IPS DF 6.9 (cell line): ENCODE measurements at regions not wholly inside any gene's neighbourhood (a gene's known extent, or its start where the extent isn't known, plus 50 kb on each side); places are given as distances from the start of the nearest gene placed in this dataset.

Experiments
- DNase-seq: peaks from one replicate; pipeline ENCODE4 v3.0.0-alpha.2; 2013; ENCODE audit warnings: low read depth, low spot score
- H3K27ac ChIP-seq: one replicate; pipeline ENCODE4 v1.5.1; 2013; ENCODE audit warnings: low read length, control low read depth
- H3K27me3 ChIP-seq: 2 replicates; pipeline ENCODE4 v1.6.1; 2013; ENCODE audit warnings: mild to moderate bottlenecking, low read length; ENCODE audit not compliant: control insufficient read depth, insufficient read depth
- H3K36me3 ChIP-seq: 2 replicates; pipeline ENCODE4 v1.6.1; 2013; ENCODE audit warnings: low read length; ENCODE audit not compliant: control insufficient read depth, insufficient read depth
- H3K4me1 ChIP-seq: 2 replicates; pipeline ENCODE4 v1.6.1; 2013; ENCODE audit warnings: low read length; ENCODE audit not compliant: control insufficient read depth, insufficient read depth
- H3K4me3 ChIP-seq: 2 replicates; pipeline ENCODE4 v1.5.1; 2013; ENCODE audit warnings: mild to moderate bottlenecking, low read length
- H3K9me3 ChIP-seq: 2 replicates; pipeline ENCODE4 v1.6.1; 2013; ENCODE audit warnings: low read length, inconsistent platforms; ENCODE audit not compliant: control insufficient read depth, insufficient read depth
- whole genome bisulfite sequencing: extraction: QIAGEN DNeasy Blood & Tissue Kit; methylation state at CpG from one replicate; pipeline ENCODE4 v1.1.7; 2013; ENCODE audit warnings: mixed read lengths, missing lambda C conversion rate; ENCODE audit not compliant: insufficient read length, insufficient coverage; 5-methylcytosine and 5-hydroxymethylcytosine counted together

DNA sequence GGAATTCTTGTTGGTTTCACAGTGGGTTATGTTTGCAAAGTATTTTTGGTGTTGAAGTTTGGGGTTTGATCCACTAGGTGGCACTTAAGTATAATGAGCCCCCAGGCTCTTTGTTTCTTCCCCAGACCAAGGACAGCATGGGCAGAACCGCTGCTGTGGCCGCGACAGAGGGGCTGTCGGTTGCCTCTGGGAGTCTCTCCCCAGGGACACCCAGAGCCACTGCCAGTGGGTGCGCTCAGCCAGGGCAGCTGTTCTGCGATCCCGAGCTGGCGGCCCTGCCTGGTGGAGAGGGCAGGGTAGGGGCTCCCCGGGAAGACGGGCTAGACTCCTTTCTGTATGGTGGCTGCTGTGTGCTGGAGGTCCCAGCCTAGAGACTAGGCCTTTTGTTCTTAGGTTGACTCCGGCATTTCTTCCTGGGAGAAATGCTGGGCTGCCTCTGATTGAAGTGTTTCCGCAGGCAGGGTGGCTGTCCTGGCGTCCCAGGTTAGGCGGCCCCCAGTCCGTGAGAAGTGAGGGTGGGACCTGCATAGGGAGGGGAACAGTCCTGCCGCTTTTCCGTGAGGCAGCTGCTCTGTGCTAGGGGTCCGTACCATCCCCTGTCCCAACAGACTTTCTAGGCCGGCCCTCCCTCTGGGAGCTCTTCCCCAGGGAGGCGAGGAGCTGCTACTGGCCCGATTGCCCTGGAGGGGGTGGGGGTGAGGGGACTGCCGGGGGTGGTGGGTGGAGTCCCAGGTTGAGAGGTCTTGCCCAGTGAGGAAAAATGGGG is 253.1 kb upstream of the PELI2 start:
- WGBS = no CpG with 5 or more reads among the region's 22 CpGs
- no peaks in the 10 kb centered on the region for H3K27me3 ChIP-seq
- H3K4me3 ChIP-seq = no peak overlapping the region
- H3K4me1 ChIP-seq = no peaks in the 10 kb centered on the region
- H3K36me3 ChIP-seq = no peaks in the 10 kb centered on the region
- DNase-seq = no peak
- H3K9me3 ChIP-seq = no peaks in the 10 kb centered on the region
- H3K27ac ChIP-seq = no peak overlapping the region

DNA sequence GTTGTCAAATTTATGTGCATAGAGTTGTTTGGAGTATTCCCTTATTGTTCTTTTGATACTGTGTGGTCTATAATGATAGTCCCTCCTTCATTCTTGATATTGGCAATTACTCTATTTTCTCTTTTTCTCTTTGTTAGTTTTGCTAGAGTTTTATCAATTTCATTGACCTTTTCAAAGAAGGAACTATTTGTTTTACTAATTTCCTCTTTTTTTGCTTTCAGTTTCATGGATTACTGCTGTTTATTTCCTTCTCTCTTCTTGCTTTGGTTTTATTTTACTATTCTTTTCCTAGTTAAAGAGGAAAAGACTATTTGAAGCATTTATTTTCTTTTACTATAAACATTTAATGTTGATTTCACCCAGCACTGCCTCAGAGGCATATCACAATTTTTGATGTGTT is 250.9 kb upstream of the PELI2 start:
- Histone ChIP-seq H3K36me3 (no peaks in the 10 kb centered on the region), H3K4me3 (no peak overlapping the region), H3K4me1 (no peaks in the 10 kb centered on the region), H3K27me3 (no peaks in the 10 kb centered on the region), H3K27ac (no peak overlapping the region), H3K9me3 (no peaks in the 10 kb centered on the region)
- DNase-seq = no peak

DNA sequence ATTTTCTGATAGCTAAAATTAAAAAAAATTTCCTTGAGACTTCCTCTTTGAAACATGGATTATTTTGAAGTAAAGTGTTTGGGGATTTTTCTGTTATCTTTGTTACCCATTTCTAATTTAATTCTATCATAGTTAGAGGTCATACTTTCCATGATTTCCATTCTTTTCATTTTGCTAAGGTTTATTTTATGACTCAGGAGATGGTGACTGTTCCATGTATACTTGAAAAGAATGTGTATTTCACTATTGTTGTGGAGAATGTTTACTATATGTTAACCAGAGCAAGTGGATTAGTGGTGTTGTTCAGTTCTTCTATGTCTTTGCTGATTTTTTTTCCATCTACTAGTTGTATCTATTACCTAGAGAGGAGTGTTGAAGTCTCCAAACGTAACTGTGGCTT is 250.5 kb upstream of the PELI2 start:
- Histone ChIP-seq H3K36me3 (no peaks in the 10 kb centered on the region), H3K9me3 (no peaks in the 10 kb centered on the region), H3K4me3 (no peak overlapping the region), H3K27ac (no peak overlapping the region), H3K4me1 (no peaks in the 10 kb centered on the region), H3K27me3 (no peaks in the 10 kb centered on the region)
- no CpG with 5 or more reads among the region's 1 CpG for WGBS
- no peak for DNase-seq

DNA sequence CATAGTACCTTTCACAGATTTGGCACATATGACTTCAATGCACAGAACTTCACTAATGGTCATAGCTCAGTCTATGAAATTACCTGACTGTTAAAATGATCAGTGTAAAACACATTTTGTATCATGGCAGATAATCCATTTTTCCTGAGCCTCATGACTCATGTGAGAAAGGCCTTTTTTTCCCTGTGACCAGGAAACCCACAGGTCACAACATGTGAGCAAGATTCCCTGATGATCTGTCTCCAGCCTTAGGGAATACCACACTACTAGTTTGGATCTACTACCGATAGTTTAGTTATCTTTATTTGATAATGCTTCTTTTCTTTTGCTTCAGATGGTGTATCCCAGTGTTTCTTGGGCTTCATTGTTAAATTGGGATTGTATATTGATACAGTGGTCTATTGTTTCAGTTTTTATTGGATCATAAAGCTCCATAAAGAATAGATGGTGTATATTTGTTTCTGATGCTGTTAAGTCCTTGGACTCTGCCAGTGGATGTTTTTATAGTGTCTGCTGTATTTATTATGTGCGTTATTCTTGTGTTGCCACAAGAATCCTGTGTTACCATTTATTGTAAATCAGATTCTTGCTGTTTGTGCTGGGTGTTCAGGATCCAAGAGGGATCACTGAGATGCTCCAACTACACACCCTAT is 248.7 kb upstream of the PELI2 start:
- no peaks in the 10 kb centered on the region for H3K27me3 ChIP-seq
- no CpG with 5 or more reads among the region's 2 CpGs for WGBS
- no peak for DNase-seq
- no peaks in the 10 kb centered on the region for H3K9me3 ChIP-seq
- no peaks in the 10 kb centered on the region for H3K36me3 ChIP-seq
- H3K4me3 ChIP-seq = no peak overlapping the region
- H3K27ac ChIP-seq = no peak overlapping the region
- H3K4me1 ChIP-seq = no peaks in the 10 kb centered on the region

DNA sequence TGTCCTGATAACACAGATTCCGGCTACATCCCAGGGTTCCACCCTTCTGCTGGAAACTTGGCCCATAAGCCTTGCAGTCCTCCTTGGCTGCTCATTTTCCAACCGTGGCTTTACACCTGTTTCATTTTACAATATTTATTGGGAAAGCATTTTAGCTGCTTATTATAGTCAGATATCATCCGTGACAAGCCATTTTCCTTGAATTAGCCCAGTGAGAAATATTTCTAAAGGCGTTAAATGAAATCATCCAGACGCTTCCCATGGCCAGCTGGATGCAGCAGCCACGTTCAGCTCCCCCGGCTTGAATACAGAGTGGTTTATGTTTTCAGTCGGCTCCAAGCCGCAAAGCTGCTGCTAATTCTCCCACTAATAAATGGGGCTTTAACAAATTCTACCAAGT is 245.0 kb upstream of the PELI2 start:
- H3K27me3 ChIP-seq = no peaks in the 10 kb centered on the region
- no peak for DNase-seq
- H3K36me3 ChIP-seq = no peaks in the 10 kb centered on the region
- WGBS = no CpG with 5 or more reads among the region's 9 CpGs
- H3K27ac ChIP-seq = no peak overlapping the region
- no peak overlapping the region for H3K4me3 ChIP-seq
- no peaks in the 10 kb centered on the region for H3K4me1 ChIP-seq
- H3K9me3 ChIP-seq = no peaks in the 10 kb centered on the region

DNA sequence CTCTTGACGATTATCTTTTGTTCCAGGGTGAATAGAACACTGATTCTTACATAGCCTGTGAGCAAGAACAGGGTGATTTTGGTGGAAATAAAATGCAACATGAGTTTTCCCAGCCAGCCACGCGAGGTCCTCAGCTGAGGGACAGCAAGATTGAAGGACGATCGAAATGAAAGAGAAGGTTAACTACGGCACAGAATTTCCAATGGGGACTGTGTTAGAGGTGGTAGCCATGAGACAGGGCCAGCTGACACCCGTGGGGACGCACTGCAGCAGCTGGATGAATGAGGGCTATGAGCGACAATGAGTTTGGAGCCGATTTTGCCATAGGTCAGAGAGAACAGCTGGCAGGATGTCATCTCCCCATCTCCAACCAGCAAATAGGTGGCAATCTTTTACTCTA is 243.4 kb upstream of the PELI2 start:
- WGBS = no CpG with 5 or more reads among the region's 10 CpGs
- no peak for DNase-seq
- H3K9me3 ChIP-seq = no peaks in the 10 kb centered on the region
- H3K27ac ChIP-seq = no peak overlapping the region
- H3K4me3 ChIP-seq = no peak overlapping the region
- no peaks in the 10 kb centered on the region for H3K36me3 ChIP-seq
- H3K27me3 ChIP-seq = no peaks in the 10 kb centered on the region
- H3K4me1 ChIP-seq = no peaks in the 10 kb centered on the region

DNA sequence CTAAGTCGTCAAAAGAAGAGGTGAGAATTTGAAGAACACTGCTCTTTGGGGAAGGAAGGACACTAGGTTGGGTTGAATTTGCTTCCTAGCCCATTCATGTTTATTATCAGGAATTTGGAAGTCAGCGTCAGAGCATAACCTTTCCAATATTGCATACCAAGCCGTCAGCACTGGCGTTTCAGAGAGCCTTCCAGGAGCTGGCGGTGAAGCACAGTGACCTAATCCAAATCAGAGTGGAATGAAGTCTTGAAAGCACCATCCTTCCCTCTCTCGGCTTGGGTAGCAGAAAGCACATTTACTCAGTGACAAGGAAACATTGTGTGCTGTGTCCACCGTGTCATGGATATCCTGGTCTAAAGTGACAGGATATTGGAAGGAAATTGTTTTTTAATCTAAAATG is 240.3 kb upstream of the PELI2 start:
- DNase-seq = no peak
- no peaks in the 10 kb centered on the region for H3K27me3 ChIP-seq
- peaks cover 3% of the 10 kb centered on the region; the same call in 1 of the 2 replicates for H3K4me1 ChIP-seq
- no peaks in the 10 kb centered on the region for H3K9me3 ChIP-seq
- no peaks in the 10 kb centered on the region for H3K36me3 ChIP-seq
- WGBS = no CpG with 5 or more reads among the region's 7 CpGs
- H3K4me3 ChIP-seq = no peak overlapping the region
- no peak overlapping the region for H3K27ac ChIP-seq

DNA sequence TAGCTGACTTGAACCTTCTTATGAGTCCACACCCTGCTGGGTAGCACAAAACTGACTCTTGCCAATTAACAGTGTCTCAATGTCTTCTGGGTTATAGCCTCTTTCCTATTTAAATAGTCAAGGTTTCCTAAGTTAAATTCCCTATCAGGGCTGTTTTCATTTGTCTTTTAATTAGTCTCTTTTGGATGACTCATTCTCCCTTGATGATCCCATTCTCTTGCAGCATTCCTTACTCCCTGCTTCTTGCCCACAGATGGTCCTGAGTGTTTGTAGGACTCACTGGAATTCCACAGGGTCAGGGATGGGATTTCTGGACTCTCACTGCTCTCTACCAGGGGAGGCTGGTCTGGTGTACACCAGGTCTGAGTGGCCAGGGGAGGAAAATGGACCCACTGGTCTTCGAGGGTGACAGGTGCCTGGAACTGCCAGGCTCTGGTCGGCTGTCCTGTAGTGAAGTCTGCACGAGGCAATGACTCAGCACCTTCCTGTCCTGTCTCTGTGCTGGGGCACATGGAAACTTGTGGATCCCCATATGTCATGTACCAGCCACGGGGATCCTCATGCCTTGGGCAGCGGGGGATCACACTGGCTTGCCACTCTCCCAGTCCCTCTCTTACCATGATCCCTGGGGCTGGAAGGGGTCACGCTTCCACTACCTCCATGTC is 236.5 kb upstream of the PELI2 start:
- Histone ChIP-seq H3K27ac (no peak overlapping the region), H3K36me3 (no peaks in the 10 kb centered on the region), H3K27me3 (no peaks in the 10 kb centered on the region), H3K4me1 (peaks cover 3% of the 10 kb centered on the region; the same call in 1 of the 2 replicates), H3K4me3 (no peak overlapping the region), H3K9me3 (no peaks in the 10 kb centered on the region)
- WGBS = no CpG with 5 or more reads among the region's 6 CpGs
- no peak for DNase-seq

DNA sequence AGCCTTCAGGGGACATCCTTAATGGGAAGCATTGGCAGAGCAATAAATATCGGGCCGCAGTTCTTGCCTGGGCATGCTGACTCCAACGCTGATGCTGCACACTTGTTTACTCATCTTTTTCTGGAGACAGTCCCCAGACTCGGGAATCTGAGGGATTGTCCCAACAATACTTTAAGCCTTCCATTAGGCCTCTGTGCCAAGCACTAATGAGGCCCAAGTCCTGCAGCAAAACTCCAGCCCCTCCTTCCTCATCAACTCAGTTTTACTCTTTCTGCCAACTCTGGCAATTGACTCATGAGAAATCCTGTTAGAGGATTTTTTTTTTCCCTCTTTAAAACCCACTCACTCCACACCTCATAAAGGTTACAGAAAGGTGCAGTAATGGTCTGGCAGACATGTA is 233.4 kb upstream of the PELI2 start:
- peaks cover 3% of the 10 kb centered on the region; the same call in 1 of the 2 replicates for H3K4me1 ChIP-seq
- WGBS = no CpG with 5 or more reads among the region's 4 CpGs
- H3K27ac ChIP-seq = no peak overlapping the region
- H3K4me3 ChIP-seq = no peak overlapping the region
- H3K36me3 ChIP-seq = no peaks in the 10 kb centered on the region
- no peak for DNase-seq
- H3K27me3 ChIP-seq = no peaks in the 10 kb centered on the region
- H3K9me3 ChIP-seq = no peaks in the 10 kb centered on the region

DNA sequence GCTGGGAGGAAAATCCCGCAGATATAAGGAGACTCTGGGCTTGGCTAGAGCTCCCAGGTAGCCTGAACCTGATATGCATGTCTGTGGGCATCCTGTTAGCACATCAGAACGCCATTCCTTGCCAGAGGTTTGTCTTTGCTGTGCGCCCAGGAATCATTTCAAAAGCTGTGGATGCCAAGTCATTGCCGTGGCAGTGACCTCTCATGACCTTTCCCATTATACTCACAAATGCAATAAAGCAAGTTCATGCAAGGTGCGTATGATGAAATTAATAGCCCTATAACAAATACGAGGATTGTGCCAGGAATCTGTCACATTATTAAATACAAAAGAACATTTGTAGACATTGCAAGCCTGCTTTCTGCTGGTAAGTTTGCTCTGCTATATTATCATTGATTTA is 229.1 kb upstream of the PELI2 start:
- Histone ChIP-seq H3K27ac (no peak overlapping the region), H3K27me3 (no peaks in the 10 kb centered on the region), H3K4me3 (no peak overlapping the region), H3K36me3 (no peaks in the 10 kb centered on the region), H3K9me3 (no peaks in the 10 kb centered on the region), H3K4me1 (no peaks in the 10 kb centered on the region; the same call in none of the 2 replicates)
- no CpG with 5 or more reads among the region's 6 CpGs for WGBS
- DNase-seq = no peak
